MM.1S (cell line): ENCODE measurements at regions not wholly inside any gene's neighbourhood (a gene's known extent, or its start where the extent isn't known, plus 50 kb on each side); places are given as distances from the start of the nearest gene placed in this dataset.

Source experiments
- DNase-seq: peaks from one replicate; pipeline ENCODE4 v3.0.0-alpha.2; 2015
- H2AFZ ChIP-seq: fragments of 300-600 bp; sonication (generic); 2 replicates; pipeline ENCODE4 v1.6.0; 2016; ENCODE audit warnings: antibody characterized with exemption, low read length
- H3F3A ChIP-seq: fragments of 300-600 bp; sonication (generic); 2 replicates; pipeline ENCODE4 v1.6.1; 2016; ENCODE audit warnings: mild to moderate bottlenecking, antibody characterized with exemption, low read length, moderate library complexity, mixed read lengths; ENCODE audit not compliant: insufficient read depth
- H3K27ac ChIP-seq: fragments of 300-600 bp; sonication (generic); 2 replicates; pipeline ENCODE4 v1.5.1; 2016; ENCODE audit warnings: mild to moderate bottlenecking, low read length
- H3K27me3 ChIP-seq: fragments of 300-600 bp; sonication (generic); replicated peaks from 2 replicates; pipeline ENCODE4 v1.6.0; 2016; ENCODE audit warnings: low read length; ENCODE audit not compliant: insufficient read depth
- H3K36me3 ChIP-seq: fragments of 300-600 bp; sonication (generic); replicated peaks from 2 replicates; pipeline ENCODE4 v1.6.1; 2016; ENCODE audit warnings: mild to moderate bottlenecking, low read length, mixed read lengths; ENCODE audit not compliant: insufficient read depth
- H3K4me1 ChIP-seq: fragments of 300-600 bp; sonication (generic); 2 replicates; pipeline ENCODE4 v1.6.1; 2016; ENCODE audit warnings: low read length, mixed read lengths
- H3K4me2 ChIP-seq: fragments of 300-600 bp; sonication (generic); 2 replicates; pipeline ENCODE4 v1.6.0; 2016; ENCODE audit warnings: low read depth, low read length
- H3K4me3 ChIP-seq: fragments of 300-600 bp; sonication (generic); 2 replicates; pipeline ENCODE4 v1.5.1; 2016; ENCODE audit warnings: low read length, mixed read lengths
- H3K79me2 ChIP-seq: fragments of 300-600 bp; sonication (generic); 2 replicates; pipeline ENCODE4 v1.6.1; 2016; ENCODE audit warnings: mixed run types, low read length, mixed read lengths
- H3K9ac ChIP-seq: fragments of 300-600 bp; sonication (generic); 2 replicates; pipeline ENCODE4 v1.6.1; 2016; ENCODE audit warnings: low read length, mixed read lengths
- H3K9me2 ChIP-seq: fragments of 300-600 bp; sonication (generic); replicated peaks from 2 replicates; pipeline ENCODE4 v1.6.1; 2016; ENCODE audit warnings: mild to moderate bottlenecking, low read length, mixed read lengths; ENCODE audit not compliant: insufficient read depth
- H3K9me3 ChIP-seq: fragments of 300-600 bp; sonication (generic); replicated peaks from 2 replicates; pipeline ENCODE4 v1.6.1; 2016; ENCODE audit warnings: mild to moderate bottlenecking, low read length, mixed read lengths; ENCODE audit not compliant: insufficient read depth
- H4K20me1 ChIP-seq: fragments of 300-600 bp; sonication (generic); 2 replicates; pipeline ENCODE4 v1.6.1; 2016; ENCODE audit warnings: mild to moderate bottlenecking, low read length, moderate library complexity, mixed read lengths; ENCODE audit not compliant: insufficient read depth
- EZH2 ChIP-seq: fragments of 300-600 bp; sonication (generic); optimal IDR thresholded peaks from 2 replicates; pipeline ENCODE3; 2017; ENCODE audit warnings: low read depth, mild to moderate bottlenecking, antibody characterized with exemption, low read length, mixed read lengths
- EZH2phosphoT487 ChIP-seq: fragments of 300-600 bp; sonication (generic); IDR thresholded peaks from 2 replicates; pipeline ENCODE4 v1.6.1; 2018; ENCODE audit warnings: antibody characterized with exemption, low read length
- TF ChIP-seq, protein P1 (sequence below): fragments of 300-600 bp; sonication (generic); IDR thresholded peaks from 2 replicates; pipeline ENCODE4 v1.5.1; 2016; ENCODE audit warnings: antibody characterized with exemption, low read length, mixed read lengths

GRCh38 chr6:131391116-131391515 lies 181.9 kb upstream of the ARG1 start:
- Histone ChIP-seq H3K9me2 (no peaks in the 10 kb centered on the region), H3K9me3 (no peaks in the 10 kb centered on the region), H3K79me2 (no peaks in the 10 kb centered on the region), H3K9ac (no peak overlapping the region), H2AFZ (no peak overlapping the region), H3K27me3 (no peaks in the 10 kb centered on the region), H3F3A (no peaks in the 10 kb centered on the region), H3K4me2 (no peak overlapping the region), H3K27ac (no peak overlapping the region), H3K4me1 (no peaks in the 10 kb centered on the region), H3K36me3 (no peaks in the 10 kb centered on the region), H4K20me1 (no peaks in the 10 kb centered on the region), H3K4me3 (no peak overlapping the region)
- TF ChIP-seq EZH2 = no peak
- no peak for DNase-seq

DNA sequence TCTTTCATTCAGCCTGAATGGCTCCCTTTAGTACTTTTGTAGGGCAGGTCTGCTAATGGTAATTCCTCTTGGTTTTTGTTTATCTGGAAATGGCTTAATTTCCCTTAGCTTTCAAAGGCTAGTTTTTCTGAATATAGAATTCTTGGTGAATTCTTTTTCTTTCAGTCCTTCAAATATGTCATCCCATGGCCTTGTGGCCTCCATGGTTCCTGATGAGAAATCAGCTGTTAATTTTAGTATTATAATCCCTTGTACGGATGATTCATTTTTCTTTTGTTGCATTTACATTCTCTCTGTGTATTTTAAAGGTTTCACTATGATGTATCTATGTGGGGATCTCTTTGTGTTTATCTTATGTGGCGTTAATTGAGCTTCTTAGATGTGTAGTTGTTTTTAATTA lies 179.6 kb upstream of the ARG1 start:
- Histone ChIP-seq H3K79me2 (no peaks in the 10 kb centered on the region), H3K9me3 (no peaks in the 10 kb centered on the region), H3K36me3 (no peaks in the 10 kb centered on the region), H3K4me1 (no peaks in the 10 kb centered on the region), H3K27ac (no peak overlapping the region), H3K27me3 (no peaks in the 10 kb centered on the region), H3K4me3 (no peak overlapping the region), H3K9ac (no peak overlapping the region), H4K20me1 (no peaks in the 10 kb centered on the region), H2AFZ (no peak overlapping the region), H3K4me2 (no peak overlapping the region), H3F3A (no peaks in the 10 kb centered on the region), H3K9me2 (no peaks in the 10 kb centered on the region)
- no peak for DNase-seq
- TF ChIP-seq EZH2phosphoT487 (no peak), EZH2 (no peak)
- TF ChIP-seq, protein P1, sequence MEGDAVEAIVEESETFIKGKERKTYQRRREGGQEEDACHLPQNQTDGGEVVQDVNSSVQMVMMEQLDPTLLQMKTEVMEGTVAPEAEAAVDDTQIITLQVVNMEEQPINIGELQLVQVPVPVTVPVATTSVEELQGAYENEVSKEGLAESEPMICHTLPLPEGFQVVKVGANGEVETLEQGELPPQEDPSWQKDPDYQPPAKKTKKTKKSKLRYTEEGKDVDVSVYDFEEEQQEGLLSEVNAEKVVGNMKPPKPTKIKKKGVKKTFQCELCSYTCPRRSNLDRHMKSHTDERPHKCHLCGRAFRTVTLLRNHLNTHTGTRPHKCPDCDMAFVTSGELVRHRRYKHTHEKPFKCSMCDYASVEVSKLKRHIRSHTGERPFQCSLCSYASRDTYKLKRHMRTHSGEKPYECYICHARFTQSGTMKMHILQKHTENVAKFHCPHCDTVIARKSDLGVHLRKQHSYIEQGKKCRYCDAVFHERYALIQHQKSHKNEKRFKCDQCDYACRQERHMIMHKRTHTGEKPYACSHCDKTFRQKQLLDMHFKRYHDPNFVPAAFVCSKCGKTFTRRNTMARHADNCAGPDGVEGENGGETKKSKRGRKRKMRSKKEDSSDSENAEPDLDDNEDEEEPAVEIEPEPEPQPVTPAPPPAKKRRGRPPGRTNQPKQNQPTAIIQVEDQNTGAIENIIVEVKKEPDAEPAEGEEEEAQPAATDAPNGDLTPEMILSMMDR = no peak

GRCh38 chr6:131394768-131395432 lies 178.1 kb upstream of the ARG1 start:
- Histone ChIP-seq H3K4me3 (no peak overlapping the region), H3K9me3 (no peaks in the 10 kb centered on the region), H3K4me2 (no peak overlapping the region), H3K4me1 (no peaks in the 10 kb centered on the region), H2AFZ (no peak overlapping the region), H3K79me2 (no peaks in the 10 kb centered on the region), H3K27me3 (no peaks in the 10 kb centered on the region), H3K9me2 (no peaks in the 10 kb centered on the region), H3K36me3 (no peaks in the 10 kb centered on the region), H3K9ac (no peak overlapping the region), H4K20me1 (no peaks in the 10 kb centered on the region), H3K27ac (no peak overlapping the region), H3F3A (no peaks in the 10 kb centered on the region)
- no peak for DNase-seq
- TF ChIP-seq EZH2 = no peak
- TF ChIP-seq, protein P1 = no peak
- no peak for TF ChIP-seq EZH2phosphoT487

GRCh38 chr6:131398176-131398575 lies 174.8 kb upstream of the ARG1 start:
- H3K9ac ChIP-seq = no peak overlapping the region
- DNase-seq = no peak

More at GRCh38 chr6:131398176-131398575, 174.8 kb upstream of the ARG1 start:
- no peak for TF ChIP-seq EZH2
- TF ChIP-seq, protein P1 = no peak
- no peak for TF ChIP-seq EZH2phosphoT487
- Histone ChIP-seq H3F3A (no peaks in the 10 kb centered on the region), H3K36me3 (no peaks in the 10 kb centered on the region), H2AFZ (no peak overlapping the region), H3K79me2 (no peaks in the 10 kb centered on the region), H3K4me2 (no peak overlapping the region), H3K4me1 (no peaks in the 10 kb centered on the region), H3K27ac (no peak overlapping the region), H3K9me2 (no peaks in the 10 kb centered on the region), H3K9me3 (no peaks in the 10 kb centered on the region), H3K4me3 (no peak overlapping the region), H3K27me3 (no peaks in the 10 kb centered on the region), H4K20me1 (no peaks in the 10 kb centered on the region)
